H9 (cell line): ENCODE measurements at regions not wholly inside any gene's neighbourhood (a gene's known extent, or its start where the extent isn't known, plus 50 kb on each side); places are given as distances from the start of the nearest gene placed in this dataset.

ENCODE experiments used
- DNase-seq: peaks from one replicate; pipeline ENCODE4 v3.0.0-alpha.2; 2017
- H2AFZ ChIP-seq: one replicate; pipeline ENCODE4 v1.6.1; 2013; ENCODE audit warnings: mild to moderate bottlenecking, low read length, control low read depth, moderate library complexity
- H2AK5ac ChIP-seq: 2 replicates; pipeline ENCODE4 v1.6.1; 2013; ENCODE audit warnings: low read length, control low read depth, mixed read lengths; ENCODE audit not compliant: insufficient read length
- H2BK120ac ChIP-seq: one replicate; pipeline ENCODE4 v1.6.1; 2013; ENCODE audit warnings: low read depth, mild to moderate bottlenecking, low read length, control low read depth, inconsistent platforms; ENCODE audit not compliant: poor library complexity, severe bottlenecking
- H2BK12ac ChIP-seq: 2 replicates; pipeline ENCODE4 v1.6.1; 2013; ENCODE audit warnings: low read length, control low read depth, mixed read lengths, low read depth; ENCODE audit not compliant: insufficient read length
- H2BK15ac ChIP-seq: 2 replicates; pipeline ENCODE4 v1.6.1; 2013; ENCODE audit warnings: low read depth, low read length, control low read depth
- H2BK20ac ChIP-seq: one replicate; pipeline ENCODE4 v1.6.1; 2013; ENCODE audit warnings: low read depth, mild to moderate bottlenecking, low read length, control low read depth, inconsistent platforms; ENCODE audit not compliant: poor library complexity, severe bottlenecking
- H2BK5ac ChIP-seq: 2 replicates; pipeline ENCODE4 v1.6.1; 2013; ENCODE audit warnings: low read length, control low read depth, mixed read lengths; ENCODE audit not compliant: insufficient read length
- H3K14ac ChIP-seq: 2 replicates; pipeline ENCODE4 v1.6.1; 2013; ENCODE audit warnings: low read length, control low read depth; ENCODE audit not compliant: insufficient read depth
- H3K18ac ChIP-seq: 2 replicates; pipeline ENCODE4 v1.6.1; 2013; ENCODE audit warnings: low read depth, mild to moderate bottlenecking, mixed read lengths, low read length, control low read depth; ENCODE audit not compliant: insufficient read length
- H3K23ac ChIP-seq: 2 replicates; pipeline ENCODE4 v1.6.1; 2013; ENCODE audit warnings: low read length, control low read depth, mixed read lengths, low read depth; ENCODE audit not compliant: insufficient read length
- H3K23me2 ChIP-seq: 2 replicates; pipeline ENCODE4 v1.6.1; 2013; ENCODE audit warnings: low read depth, mild to moderate bottlenecking, mixed read lengths, low read length, control low read depth; ENCODE audit not compliant: insufficient read length, poor library complexity, severe bottlenecking
- H3K27ac ChIP-seq: 2 replicates; pipeline ENCODE4 v1.5.1; 2013; ENCODE audit warnings: low read length, control low read depth, mixed read lengths, low read depth; ENCODE audit not compliant: insufficient read length
- H3K27me3 ChIP-seq: 2 replicates; pipeline ENCODE4 v1.6.1; 2013; ENCODE audit warnings: low read length, control low read depth, inconsistent platforms; ENCODE audit not compliant: insufficient read depth
- H3K4ac ChIP-seq: 2 replicates; pipeline ENCODE4 v1.6.1; 2013; ENCODE audit warnings: low read depth, mild to moderate bottlenecking, control low read depth, inconsistent platforms, low read length, moderate library complexity
- H3K4me1 ChIP-seq: 2 replicates; pipeline ENCODE4 v1.6.1; 2013; ENCODE audit warnings: low read length, control low read depth, inconsistent platforms; ENCODE audit not compliant: insufficient read depth
- H3K4me2 ChIP-seq: 2 replicates; pipeline ENCODE4 v1.6.1; 2013; ENCODE audit warnings: low read length, control low read depth, mixed read lengths; ENCODE audit not compliant: insufficient read length, insufficient read depth
- H3K56ac ChIP-seq: 2 replicates; pipeline ENCODE4 v1.6.1; 2013; ENCODE audit warnings: low read depth, mild to moderate bottlenecking, mixed read lengths, low read length, control low read depth; ENCODE audit not compliant: insufficient read length
- H3K79me1 ChIP-seq: 2 replicates; pipeline ENCODE4 v1.6.1; 2013; ENCODE audit warnings: low read depth, mild to moderate bottlenecking, moderate library complexity, low read length, control low read depth, inconsistent platforms; ENCODE audit not compliant: insufficient read depth, poor library complexity, severe bottlenecking
- H3K79me2 ChIP-seq: 2 replicates; pipeline ENCODE4 v1.6.1; 2013; ENCODE audit warnings: low read length, control low read depth, inconsistent platforms; ENCODE audit not compliant: insufficient read depth
- H3K9ac ChIP-seq: 2 replicates; pipeline ENCODE4 v1.6.1; 2013; ENCODE audit warnings: low read length, control low read depth, mixed read lengths; ENCODE audit not compliant: insufficient read length; ENCODE audit errors: extremely low read depth
- H3K9me3 ChIP-seq: one replicate; pipeline ENCODE4 v1.6.1; 2013; ENCODE audit warnings: low read depth, low read length, inconsistent platforms; ENCODE audit not compliant: control insufficient read depth
- H3T11ph ChIP-seq: one replicate; pipeline ENCODE4 v1.6.1; 2013; ENCODE audit warnings: mild to moderate bottlenecking, low read length, control low read depth, inconsistent platforms
- H4K20me1 ChIP-seq: one replicate; pipeline ENCODE4 v1.6.1; 2013; ENCODE audit not compliant: control insufficient read depth, insufficient read length, insufficient read depth
- H4K5ac ChIP-seq: 2 replicates; pipeline ENCODE4 v1.6.1; 2013; ENCODE audit warnings: low read depth, mild to moderate bottlenecking, mixed read lengths, low read length, control low read depth; ENCODE audit not compliant: insufficient read length
- H4K8ac ChIP-seq: replicated peaks from 2 replicates; pipeline ENCODE4 v1.6.1; 2013; ENCODE audit warnings: low read length, control low read depth, mixed read lengths, low read depth; ENCODE audit not compliant: insufficient read length
- H4K91ac ChIP-seq: 2 replicates; pipeline ENCODE4 v1.6.1; 2013; ENCODE audit warnings: low read depth, mild to moderate bottlenecking, moderate library complexity, mixed read lengths, low read length, control low read depth; ENCODE audit not compliant: insufficient read length
- H3K27ac Mint-ChIP-seq, 3 experiments: 2 replicates in 2 of 3; 3 replicates in 1 of 3; pipeline ENCODE4 v1.8.0; 2020 to 2021; ENCODE audit warnings: mixed read lengths in 3 of 3, mild to moderate bottlenecking in 1 of 3, moderate library complexity in 1 of 3
- H3K27me3 Mint-ChIP-seq: 2 replicates; pipeline ENCODE4 v1.8.0; 2021; ENCODE audit warnings: low read depth, mild to moderate bottlenecking, moderate library complexity, mixed read lengths
- H3K36me3 Mint-ChIP-seq, 3 experiments: 2 replicates in 2 of 3; 3 replicates in 1 of 3; pipeline ENCODE4 v1.8.0; 2020 to 2021; ENCODE audit warnings: low read depth in 3 of 3, mixed read lengths in 3 of 3; ENCODE audit not compliant: insufficient read depth in 1 of 3
- H3K4me1 Mint-ChIP-seq, 2 experiments: 2 replicates each; pipeline ENCODE4 v1.8.0; 2020; ENCODE audit warnings: mixed read lengths in 2 of 2
- H3K4me3 Mint-ChIP-seq, 2 experiments: 2 replicates in 1 of 2; 3 replicates in 1 of 2; pipeline ENCODE4 v1.8.0; 2020 to 2021; ENCODE audit warnings: mild to moderate bottlenecking in 2 of 2, mixed read lengths in 2 of 2, moderate library complexity in 1 of 2
- H3K9me3 Mint-ChIP-seq, 2 experiments: 2 replicates in 1 of 2; 3 replicates in 1 of 2; pipeline ENCODE4 v1.8.0; 2020; ENCODE audit warnings: mild to moderate bottlenecking in 2 of 2, mixed read lengths in 2 of 2, moderate library complexity in 1 of 2
- CTCF ChIP-seq: fragments of 200-600 bp; sonication (generic); conservative IDR thresholded peaks from 3 replicates; pipeline ENCODE4 v1.8.0; 2021; ENCODE audit warnings: antibody characterized with exemption, mild to moderate bottlenecking
- WGBS: extraction: QIAGEN DNeasy Blood & Tissue Kit; methylation state at CpG from one replicate; pipeline ENCODE4 v1.1.7; 2013; ENCODE audit warnings: missing lambda C conversion rate, low lambda C conversion rate, mixed read lengths; ENCODE audit not compliant: insufficient read length; ENCODE audit errors: extremely low coverage; 5-methylcytosine and 5-hydroxymethylcytosine counted together

- H3K4ac ChIP-seq, result no peak overlapping the region
- peak overlapping the region; percentile 91 for H2AFZ ChIP-seq
- H3K79me1 ChIP-seq, result no peaks in the 10 kb centered on the region
- H3K23me2 ChIP-seq, result no peaks in the 10 kb centered on the region
- H3T11ph ChIP-seq, result no peak overlapping the region
- H2BK15ac ChIP-seq, result no peak overlapping the region
- DNase-seq, result no peak
- no peaks in the 10 kb centered on the region for H3K36me3 Mint-ChIP-seq
- H3K14ac ChIP-seq, result no peak overlapping the region
- H4K20me1 ChIP-seq, result no peaks in the 10 kb centered on the region
- H4K8ac ChIP-seq, result no peak overlapping the region
- H2BK5ac ChIP-seq, result no peak overlapping the region
- no peaks in the 10 kb centered on the region for H3K27me3 Mint-ChIP-seq
- H2BK120ac ChIP-seq, result no peak overlapping the region
- H3K27me3 ChIP-seq, result no peaks in the 10 kb centered on the region
- H2BK20ac ChIP-seq, result no peak overlapping the region
- WGBS, result no CpG with 5 or more reads among the region's 3 CpGs
- H3K9me3 ChIP-seq, result no peaks in the 10 kb centered on the region
- H4K91ac ChIP-seq, result no peak overlapping the region
- H3K56ac ChIP-seq, result no peak overlapping the region
- H3K9me3 Mint-ChIP-seq, result peaks cover 0 to 1% of the 10 kb centered on the region in 2 experiments; a peak in 1 of 5 replicates
- H3K9ac ChIP-seq, result no peak overlapping the region
- H3K4me3 Mint-ChIP-seq, result no peak overlapping the region
- peak overlapping the region in 2 of 3 experiments; percentile 33 to 50; a peak in 2 of 7 replicates for H3K27ac Mint-ChIP-seq
- TF ChIP-seq CTCF, result no peak
- no peak overlapping the region for H2BK12ac ChIP-seq
- no peak overlapping the region for H3K18ac ChIP-seq
- no peaks in the 10 kb centered on the region for H3K79me2 ChIP-seq
- H4K5ac ChIP-seq, result no peak overlapping the region
- H3K4me1 ChIP-seq, result no peaks in the 10 kb centered on the region; the same call in 1 of the 2 replicates
- H2AK5ac ChIP-seq, result no peak overlapping the region
- no peak overlapping the region for H3K4me2 ChIP-seq
- no peak overlapping the region for H3K23ac ChIP-seq
- H3K27ac ChIP-seq, result no peak overlapping the region
- H3K4me1 Mint-ChIP-seq, result peaks cover 7 to 9% of the 10 kb centered on the region in 2 experiments
These were observed 422.3 kb upstream of the ROBO1 start for GRCh38 chr3:80190051-80190450.
